HUES6 (cell line): ENCODE measurements at regions not wholly inside any gene's neighbourhood (a gene's known extent, or its start where the extent isn't known, plus 50 kb on each side); places are given as distances from the start of the nearest gene placed in this dataset.
A peak's percentile ranks its signal among the peaks of the same experiment; 100 is the strongest.
"Not testable (repeated sequence)": the region's sequence is repeated elsewhere in the genome, so short reads cannot be mapped to it uniquely, and the experiment has no call there.

Experiments
- H3K27ac ChIP-seq: 2 replicates; pipeline ENCODE4 v1.7.0; 2013; ENCODE audit warnings: low read depth, mild to moderate bottlenecking, low read length, inconsistent platforms
- H3K27me3 ChIP-seq: 2 replicates; pipeline ENCODE4 v1.6.1; 2013; ENCODE audit warnings: low read length; ENCODE audit not compliant: control insufficient read depth, insufficient read depth
- H3K36me3 ChIP-seq: 2 replicates; pipeline ENCODE4 v1.6.1; 2013; ENCODE audit warnings: low read length; ENCODE audit not compliant: control insufficient read depth, insufficient read depth
- H3K4me1 ChIP-seq: 2 replicates; pipeline ENCODE4 v1.6.1; 2013; ENCODE audit warnings: low read length; ENCODE audit not compliant: control insufficient read depth, insufficient read depth
- H3K4me3 ChIP-seq: 2 replicates; pipeline ENCODE4 v1.5.1; 2013; ENCODE audit warnings: low read depth, low read length
- H3K9ac ChIP-seq: one replicate; pipeline ENCODE4 v1.6.1; 2013; ENCODE audit warnings: mild to moderate bottlenecking, low read length
- H3K9me3 ChIP-seq: 2 replicates; pipeline ENCODE4 v1.6.1; 2013; ENCODE audit warnings: low read depth, low read length; ENCODE audit not compliant: control insufficient read depth, insufficient read depth

DNA sequence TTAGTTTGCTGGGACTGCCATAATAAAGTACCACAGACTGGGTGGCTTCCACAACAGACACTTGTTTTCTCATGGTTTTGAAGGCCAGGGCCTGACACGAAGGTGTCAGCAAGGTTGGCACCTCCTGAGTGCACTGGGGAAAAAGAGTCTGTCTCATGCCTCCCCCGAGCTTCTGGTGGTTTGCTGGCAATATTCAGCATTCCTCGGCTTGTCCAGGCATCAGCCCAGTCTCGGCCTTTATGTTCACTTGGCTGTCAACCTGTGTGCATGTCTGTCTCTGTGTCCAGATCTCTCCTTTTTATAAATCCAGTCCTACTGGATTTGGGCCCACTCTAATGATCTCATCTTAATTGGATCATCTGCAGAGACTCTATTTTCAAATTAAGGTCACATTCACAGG is 72.6 kb downstream of the DOP1B start:
- no peak overlapping the region for H3K4me3 ChIP-seq
- H3K27ac ChIP-seq = no peak overlapping the region
- no peak overlapping the region for H3K9ac ChIP-seq
- peaks cover 8% of the 10 kb centered on the region; the same call in 1 of the 2 replicates for H3K36me3 ChIP-seq
- H3K27me3 ChIP-seq = no peaks in the 10 kb centered on the region
- no peaks in the 10 kb centered on the region for H3K9me3 ChIP-seq
- no peaks in the 10 kb centered on the region for H3K4me1 ChIP-seq

GRCh38 chr21:36231444-36231843 is 74.8 kb downstream of the DOP1B start:
- not testable (repeated sequence) for H3K9me3 ChIP-seq, H3K36me3 ChIP-seq, H3K27me3 ChIP-seq, H3K27ac ChIP-seq, H3K9ac ChIP-seq, H3K4me1 ChIP-seq, H3K4me3 ChIP-seq

DNA sequence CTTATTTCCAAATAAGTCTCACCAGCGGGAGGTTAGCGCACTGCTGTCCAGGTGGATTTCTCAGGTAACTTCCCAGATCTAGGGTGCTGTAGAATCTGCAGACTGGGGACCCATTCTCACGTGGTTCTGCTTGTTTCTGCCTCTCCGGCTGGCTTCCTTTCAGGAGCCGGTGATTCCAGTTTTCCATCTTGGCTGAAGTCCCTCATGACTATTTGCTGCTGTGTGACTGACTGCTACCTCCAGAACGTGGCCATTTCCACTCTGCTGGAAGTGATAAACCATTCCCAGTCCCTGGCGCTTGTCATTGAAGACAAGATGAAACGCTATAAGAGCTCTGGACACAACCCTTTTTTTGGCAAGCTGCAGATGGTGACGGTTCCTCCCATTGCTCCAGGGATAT is 76.0 kb downstream of the DOP1B start:
- no peaks in the 10 kb centered on the region for H3K27me3 ChIP-seq
- H3K36me3 ChIP-seq = peaks cover 8% of the 10 kb centered on the region; the same call in 1 of the 2 replicates
- H3K9ac ChIP-seq = no peak overlapping the region
- no peaks in the 10 kb centered on the region for H3K9me3 ChIP-seq
- H3K4me3 ChIP-seq = no peak overlapping the region
- no peak overlapping the region for H3K27ac ChIP-seq
- H3K4me1 ChIP-seq = 0 out of 2 replicates have a peak, but pooled peaks cover 5% of the 10 kb centered on the region

GRCh38 chr21:36235058-36235582 is 78.5 kb downstream of the DOP1B start:
- Histone ChIP-seq H3K4me3 (no peak overlapping the region), H3K27ac (no peak overlapping the region), H3K9me3 (no peaks in the 10 kb centered on the region), H3K9ac (peak overlapping the region; percentile 31), H3K4me1 (0 out of 2 replicates have a peak, but pooled peaks cover 5% of the 10 kb centered on the region), H3K27me3 (no peaks in the 10 kb centered on the region), H3K36me3 (peaks cover 11% of the 10 kb centered on the region; the same call in 1 of the 2 replicates)

GRCh38 chr21:36236052-36236730 is 79.6 kb downstream of the DOP1B start:
- Histone ChIP-seq H3K4me3 (no peak overlapping the region), H3K36me3 (peaks cover 5% of the 10 kb centered on the region; the same call in 1 of the 2 replicates), H3K9ac (no peak overlapping the region), H3K4me1 (0 out of 2 replicates have a peak, but pooled peaks cover 5% of the 10 kb centered on the region), H3K27ac (no peak overlapping the region), H3K9me3 (no peaks in the 10 kb centered on the region), H3K27me3 (no peaks in the 10 kb centered on the region)

GRCh38 chr21:36237441-36237840 is 80.8 kb downstream of the DOP1B start:
- no peak overlapping the region for H3K4me3 ChIP-seq
- H3K9ac ChIP-seq = no peak overlapping the region
- peaks cover 3% of the 10 kb centered on the region; the same call in 1 of the 2 replicates for H3K36me3 ChIP-seq
- H3K27ac ChIP-seq = no peak overlapping the region
- H3K4me1 ChIP-seq = 0 out of 2 replicates have a peak, but pooled peaks cover 5% of the 10 kb centered on the region
- no peaks in the 10 kb centered on the region for H3K27me3 ChIP-seq
- no peaks in the 10 kb centered on the region for H3K9me3 ChIP-seq

DNA sequence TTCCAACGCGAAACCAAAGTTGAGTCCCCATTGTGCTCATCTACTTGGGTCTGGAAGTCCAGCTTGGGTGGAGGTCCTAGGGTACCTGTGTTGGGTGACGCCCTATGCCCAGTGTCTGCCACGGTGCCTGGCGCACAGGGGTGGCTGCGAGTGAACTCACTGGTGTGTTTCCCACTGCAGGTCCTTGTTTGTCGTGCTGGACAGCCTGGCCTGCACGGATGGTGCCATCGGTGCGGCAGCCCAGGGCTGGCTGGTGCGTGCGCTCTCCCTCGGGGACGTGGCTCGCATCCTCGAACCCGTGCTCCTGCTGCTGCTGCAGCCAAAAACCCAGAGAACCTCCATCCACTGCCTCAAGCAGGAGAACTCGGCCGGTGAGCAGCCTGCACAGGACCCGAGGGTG is 80.4 kb upstream of the MORC3 start:
- no peak overlapping the region for H3K27ac ChIP-seq
- peaks cover 3% of the 10 kb centered on the region; the same call in 1 of the 2 replicates for H3K36me3 ChIP-seq
- no peaks in the 10 kb centered on the region for H3K27me3 ChIP-seq
- H3K9ac ChIP-seq = no peak overlapping the region
- H3K9me3 ChIP-seq = no peaks in the 10 kb centered on the region
- H3K4me1 ChIP-seq = 0 out of 2 replicates have a peak, but pooled peaks cover 5% of the 10 kb centered on the region
- no peak overlapping the region for H3K4me3 ChIP-seq

- Histone ChIP-seq H3K9me3 (no peaks in the 10 kb centered on the region), H3K9ac (no peak overlapping the region), H3K27me3 (no peaks in the 10 kb centered on the region), H3K4me1 (peaks cover 7% of the 10 kb centered on the region; the same call in 1 of the 2 replicates), H3K4me3 (no peak overlapping the region), H3K36me3 (peaks cover 16% of the 10 kb centered on the region), H3K27ac (no peak overlapping the region)
Measured at GRCh38 chr21:36241717-36242116, 78.3 kb upstream of the MORC3 start.

- H3K36me3 ChIP-seq = peaks cover 19% of the 10 kb centered on the region
- H3K4me3 ChIP-seq = no peak overlapping the region
- no peak overlapping the region for H3K27ac ChIP-seq
- no peak overlapping the region for H3K9ac ChIP-seq
- peaks cover 7% of the 10 kb centered on the region; the same call in 1 of the 2 replicates for H3K4me1 ChIP-seq
- H3K9me3 ChIP-seq = no peaks in the 10 kb centered on the region
- no peaks in the 10 kb centered on the region for H3K27me3 ChIP-seq
Measured at GRCh38 chr21:36245115-36245514, 74.9 kb upstream of the MORC3 start.

- Histone ChIP-seq H3K27me3 (no peaks in the 10 kb centered on the region), H3K4me1 (peaks cover 7% of the 10 kb centered on the region; the same call in 1 of the 2 replicates), H3K9ac (no peak overlapping the region), H3K36me3 (peaks cover 19% of the 10 kb centered on the region), H3K27ac (no peak overlapping the region), H3K4me3 (no peak overlapping the region), H3K9me3 (no peaks in the 10 kb centered on the region)
Measured at GRCh38 chr21:36245649-36246048, 74.3 kb upstream of the MORC3 start.

- H3K27ac ChIP-seq = no peak overlapping the region
- H3K9me3 ChIP-seq = no peaks in the 10 kb centered on the region
- H3K27me3 ChIP-seq = no peaks in the 10 kb centered on the region
- peaks cover 7% of the 10 kb centered on the region; the same call in 1 of the 2 replicates for H3K4me1 ChIP-seq
- no peak overlapping the region for H3K4me3 ChIP-seq
- no peak overlapping the region for H3K9ac ChIP-seq
- peaks cover 19% of the 10 kb centered on the region for H3K36me3 ChIP-seq
Measured at GRCh38 chr21:36246080-36246631, 73.8 kb upstream of the MORC3 start.
